Stimulated activated CD4-positive, alpha-beta T cell treated with anti-CD3 and anti-CD28 coated beads, TNF-alpha, amount 100 ng/mL, for 24 hours (primary cell): ENCODE measurements at regions not wholly inside any gene's neighbourhood (a gene's known extent, or its start where the extent isn't known, plus 50 kb on each side); places are given as distances from the start of the nearest gene placed in this dataset.
A peak's percentile ranks its signal among the peaks of the same experiment; 100 is the strongest.

Source experiments
- DNase-seq, 3 experiments: peaks; one replicate each; pipeline ENCODE4 v3.0.0-alpha.2; 2020; ENCODE audit warnings: low read depth in 3 of 3

DNA sequence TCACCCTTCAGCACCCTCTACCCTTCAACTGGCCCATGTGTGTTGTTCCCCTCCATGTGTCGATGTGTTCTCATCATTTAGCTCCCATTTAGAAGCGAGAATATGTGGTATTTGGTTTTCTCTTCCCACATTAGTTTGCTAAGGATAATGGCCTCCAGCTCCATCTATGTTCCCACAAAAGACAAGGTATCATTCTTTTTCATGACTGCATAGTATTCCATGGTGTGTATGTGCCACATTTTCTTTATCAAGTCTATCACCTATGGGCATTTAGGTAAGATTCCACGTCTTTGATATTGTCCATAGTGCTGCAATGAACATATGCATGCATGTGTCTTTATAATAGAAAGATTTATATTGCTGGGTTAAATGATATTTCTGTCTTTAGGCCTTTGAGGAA lies 325.1 kb upstream of the ADAMTS16 start:
- no peak for DNase-seq

DNA sequence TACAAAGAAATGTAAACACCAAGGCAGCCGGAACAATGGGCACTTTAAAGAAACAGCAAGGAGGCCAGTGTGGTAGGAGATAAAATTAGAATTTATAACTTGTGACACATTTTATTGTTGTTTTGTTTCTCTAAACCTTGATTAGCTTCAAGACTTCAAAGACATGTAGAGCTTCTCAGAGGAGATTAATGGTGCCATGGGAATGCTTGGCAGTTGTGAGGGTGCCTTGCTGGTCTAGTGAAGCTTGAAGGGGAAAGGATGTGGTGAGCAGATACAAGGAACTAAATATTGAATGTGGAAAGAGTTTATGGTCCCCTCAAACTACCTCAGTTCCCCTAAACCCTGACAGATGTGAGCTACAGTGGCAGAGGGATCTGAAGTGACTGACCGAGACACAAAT lies 322.4 kb upstream of the ADAMTS16 start:
- DNase-seq = no peak

DNA sequence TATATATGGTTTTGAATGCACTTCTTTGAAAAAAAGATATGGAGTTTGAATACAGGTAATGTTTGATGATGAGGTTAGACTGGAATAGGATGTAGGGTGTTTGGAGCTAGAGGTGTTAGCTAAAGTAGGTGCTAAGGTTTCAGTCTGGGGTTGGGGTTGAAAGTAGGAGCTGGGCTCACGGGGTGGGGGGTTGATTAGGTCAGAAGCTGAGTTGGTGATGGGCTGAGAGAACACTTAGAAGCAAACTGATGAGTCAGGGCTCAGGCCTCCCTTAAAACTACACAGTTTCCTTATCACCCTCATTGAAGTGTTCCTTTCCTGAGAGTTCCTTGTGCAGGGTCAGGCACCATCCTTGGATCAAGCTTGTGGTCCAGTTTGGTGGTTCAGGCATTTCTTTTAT lies 308.8 kb upstream of the ADAMTS16 start:
- DNase-seq = no peak

DNA sequence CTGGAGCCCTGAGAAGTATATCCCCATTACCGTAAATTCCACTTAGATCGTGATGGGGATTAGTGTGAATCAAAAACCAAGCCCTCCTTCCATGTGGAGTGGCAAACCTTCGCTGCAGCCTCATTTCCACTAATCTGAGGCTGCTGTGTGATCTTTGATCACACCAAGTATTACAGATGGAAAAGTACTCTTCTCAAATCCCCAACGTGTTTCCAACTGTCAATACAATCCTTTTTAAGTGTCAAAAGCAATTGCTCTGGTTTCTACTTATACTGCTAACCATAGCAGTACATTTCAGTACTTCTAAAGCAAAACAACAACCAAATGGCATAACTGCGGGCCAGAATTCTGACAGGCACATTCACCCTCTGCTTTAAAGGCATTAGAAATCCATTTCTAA lies 307.7 kb upstream of the ADAMTS16 start:
- no peak for DNase-seq

DNA sequence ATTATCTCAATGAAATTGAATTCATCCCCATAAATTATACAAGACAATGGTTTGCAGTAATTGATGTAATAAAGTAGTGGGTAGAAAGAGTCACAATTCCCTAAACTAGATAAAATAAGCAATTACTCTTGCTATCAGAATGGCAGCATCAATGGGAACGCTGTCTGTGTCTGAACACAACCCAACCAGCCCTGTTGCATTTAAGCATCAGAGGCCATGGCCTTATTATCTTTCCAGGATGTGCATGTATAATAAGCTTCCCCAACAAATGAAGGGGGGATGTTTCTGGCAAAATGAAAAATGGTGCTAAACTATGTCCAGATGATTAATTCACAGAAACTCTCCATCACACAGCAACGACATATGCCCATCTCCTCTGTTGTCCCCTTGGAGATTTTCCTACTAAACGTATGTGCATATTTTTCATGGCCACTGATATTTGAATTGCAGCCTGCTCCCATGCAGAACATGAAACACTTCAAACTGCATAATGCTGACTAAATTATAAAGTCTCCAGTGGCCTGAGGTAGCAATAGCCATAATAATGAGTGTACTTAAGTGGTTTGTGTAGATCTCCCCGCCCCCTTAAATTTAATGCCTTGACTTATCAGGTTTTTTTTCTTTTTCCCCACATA lies 306.9 kb upstream of the ADAMTS16 start:
- DNase-seq = no peak

DNA sequence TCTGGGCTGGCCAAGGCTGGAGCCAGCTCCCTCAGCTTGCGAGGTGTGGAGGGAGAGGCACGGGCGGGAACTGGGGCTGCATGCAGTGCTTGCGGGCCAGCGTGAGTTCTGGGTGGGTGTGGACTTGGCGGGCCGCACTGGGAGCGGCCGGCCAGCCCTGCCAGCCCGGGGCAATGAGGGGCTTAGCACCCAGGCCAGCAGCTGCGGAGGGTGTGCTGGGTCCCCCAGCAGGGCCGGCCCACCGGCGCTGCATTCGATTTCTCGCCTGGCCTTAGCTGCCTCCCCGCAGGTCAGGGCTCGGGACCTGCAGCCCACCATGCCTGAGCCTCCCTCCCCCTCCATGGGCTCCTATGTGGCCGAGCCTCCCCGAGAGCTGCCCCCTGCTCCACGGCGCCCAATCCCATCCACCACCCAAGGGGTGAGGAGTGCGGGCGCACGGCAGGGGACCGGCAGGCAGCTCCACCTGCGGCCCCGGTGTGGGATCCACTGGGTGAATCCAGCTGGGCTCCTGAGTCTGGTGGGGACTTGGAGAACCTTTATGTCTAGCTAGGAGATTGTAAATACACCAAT lies 302.6 kb upstream of the ADAMTS16 start:
- no peak for DNase-seq

DNA sequence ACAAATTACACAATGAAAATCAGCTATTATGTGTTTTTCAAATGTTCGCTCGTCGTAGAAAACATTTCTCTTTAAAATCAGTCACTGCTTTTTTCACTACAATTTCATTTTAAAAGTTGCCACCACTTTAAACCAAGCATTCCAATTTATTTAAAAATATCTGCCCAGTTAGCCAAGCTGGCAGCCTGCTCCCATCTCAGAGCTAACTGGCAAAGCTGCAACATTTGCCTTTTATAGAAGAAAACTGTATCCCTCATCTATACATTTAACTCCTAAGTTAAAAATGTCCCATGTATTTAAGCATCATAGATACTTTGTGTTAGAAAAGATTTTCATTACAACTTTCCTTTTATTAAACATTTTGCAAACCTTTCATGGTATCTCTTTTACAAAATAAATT lies 294.9 kb upstream of the ADAMTS16 start:
- DNase-seq = no peak

DNA sequence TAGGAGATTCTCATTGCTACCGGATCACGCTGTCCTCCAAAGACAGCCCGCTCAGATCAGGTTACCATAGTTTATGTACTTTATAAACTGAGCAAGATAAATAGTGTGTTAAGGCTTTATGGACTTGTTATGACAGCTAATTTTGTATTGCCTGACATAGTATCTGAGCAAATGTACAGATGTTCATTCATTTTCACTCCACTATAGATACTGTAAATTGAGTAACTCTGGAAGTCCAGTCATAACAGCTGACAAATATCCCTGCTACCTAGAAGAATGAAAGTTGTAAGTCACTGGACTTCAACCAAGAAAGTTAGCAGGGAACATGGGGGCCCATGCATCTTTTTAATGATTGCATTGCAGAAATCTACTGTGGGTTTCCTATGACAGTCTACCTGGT lies 292.4 kb upstream of the ADAMTS16 start:
- DNase-seq = no peak

DNA sequence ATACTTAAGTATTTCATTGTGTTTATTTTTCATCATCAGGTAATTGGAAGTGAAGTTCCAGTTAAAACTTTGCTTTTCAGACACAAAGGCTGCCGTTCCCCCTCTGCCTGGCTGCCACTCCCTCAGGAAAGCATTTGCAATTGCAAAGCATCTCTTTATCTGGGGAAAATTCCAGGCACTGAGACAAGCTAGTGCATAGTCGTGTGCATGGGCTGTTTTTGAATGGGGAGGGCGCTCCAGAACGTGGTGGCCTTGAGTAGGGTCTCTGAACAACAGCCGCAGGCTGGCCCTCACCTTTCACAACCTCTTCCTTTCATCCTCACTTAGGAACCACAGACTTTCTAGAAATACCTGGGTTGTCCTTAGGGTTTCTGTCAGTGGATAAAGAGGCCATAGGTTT lies 285.1 kb upstream of the ADAMTS16 start:
- no peak for DNase-seq

DNA sequence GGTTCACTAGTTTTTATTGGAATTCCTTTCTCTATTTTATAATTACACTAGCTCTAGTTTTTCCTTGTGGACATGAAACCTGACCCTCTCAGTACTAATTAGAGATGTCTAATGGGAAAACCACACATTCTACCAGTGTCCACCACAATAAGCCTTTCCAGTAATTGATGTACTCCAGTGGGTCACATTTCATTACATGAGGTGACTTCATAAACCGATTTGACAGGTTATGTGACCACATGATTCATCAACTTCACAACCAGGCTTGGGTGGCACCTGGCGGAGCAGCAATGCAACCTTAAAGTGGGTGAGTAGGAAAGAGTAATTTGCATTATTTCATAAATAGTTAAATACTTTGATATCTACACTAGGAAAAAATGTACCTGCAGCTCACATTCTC lies 284.2 kb upstream of the ADAMTS16 start:
- no peak for DNase-seq

DNA sequence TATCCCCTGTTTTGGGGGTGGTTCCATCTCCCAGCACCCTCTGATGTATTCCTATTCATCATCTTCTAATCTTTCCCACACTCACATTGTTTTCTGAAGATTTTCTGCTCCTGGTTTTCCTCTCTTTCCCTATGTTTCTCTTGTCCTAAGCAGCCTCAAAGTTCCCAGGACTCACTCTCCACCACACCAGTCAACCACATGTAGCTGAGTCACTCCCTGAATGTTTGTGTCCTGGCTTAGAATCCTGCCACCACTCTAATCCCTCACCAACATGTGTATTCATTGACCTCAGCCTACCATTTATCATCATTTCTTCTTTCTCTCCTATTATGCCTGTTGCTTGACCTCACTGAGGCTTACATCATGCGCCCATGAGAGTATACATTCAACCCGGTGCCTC lies 282.4 kb upstream of the ADAMTS16 start:
- DNase-seq = no peak

DNA sequence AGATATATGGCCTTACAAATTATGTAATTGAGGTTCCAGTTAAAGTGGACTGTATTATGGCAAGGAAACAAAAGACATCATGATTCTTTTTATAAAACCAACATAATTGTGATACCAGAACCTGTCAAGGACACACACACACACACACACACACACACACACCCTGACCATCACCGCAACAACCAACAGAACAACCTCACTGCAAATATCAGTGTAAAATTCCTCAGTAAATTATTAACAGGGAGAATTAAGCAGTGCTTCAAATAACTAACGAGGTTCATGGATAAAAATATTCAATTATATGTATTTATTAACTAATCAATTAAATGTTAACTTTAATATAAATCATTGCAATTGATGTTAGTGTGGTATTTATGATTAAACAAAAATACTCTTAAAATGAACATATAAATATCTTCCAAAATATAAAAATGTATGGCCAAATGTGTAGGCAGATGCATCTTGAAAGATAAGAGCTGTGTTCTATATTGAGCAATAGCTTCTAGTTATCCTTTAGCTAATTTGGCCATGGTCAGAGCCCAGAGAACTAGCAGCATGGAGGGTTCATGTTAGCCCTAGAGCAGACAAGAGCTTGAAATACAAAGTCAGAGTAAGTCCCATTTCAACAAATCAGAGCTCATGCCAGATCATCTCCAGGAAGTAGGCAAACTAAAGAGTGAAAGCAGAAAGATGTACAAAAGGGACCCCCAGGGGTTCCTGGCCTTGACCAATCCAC lies 280.5 kb upstream of the ADAMTS16 start:
- DNase-seq = no peak

DNA sequence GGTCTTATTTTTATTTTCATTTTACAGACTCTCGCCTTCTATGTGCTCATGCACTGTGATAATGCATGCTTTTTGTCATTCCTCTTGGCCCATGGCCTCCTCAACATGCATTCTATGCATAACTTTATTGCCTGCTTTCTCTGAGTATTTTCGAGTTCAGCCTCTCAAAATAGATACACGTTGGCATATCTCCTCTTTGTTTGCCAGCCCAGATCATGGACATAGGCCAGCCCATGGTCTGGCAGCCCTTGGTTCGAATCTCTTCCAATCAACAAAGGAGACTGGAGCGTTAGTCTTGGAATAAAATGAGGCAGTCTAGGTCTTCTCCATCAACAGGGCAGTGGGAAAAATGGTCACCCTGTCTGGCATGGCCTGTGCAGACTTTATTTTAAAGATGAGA lies 279.5 kb upstream of the ADAMTS16 start:
- DNase-seq = no peak

DNA sequence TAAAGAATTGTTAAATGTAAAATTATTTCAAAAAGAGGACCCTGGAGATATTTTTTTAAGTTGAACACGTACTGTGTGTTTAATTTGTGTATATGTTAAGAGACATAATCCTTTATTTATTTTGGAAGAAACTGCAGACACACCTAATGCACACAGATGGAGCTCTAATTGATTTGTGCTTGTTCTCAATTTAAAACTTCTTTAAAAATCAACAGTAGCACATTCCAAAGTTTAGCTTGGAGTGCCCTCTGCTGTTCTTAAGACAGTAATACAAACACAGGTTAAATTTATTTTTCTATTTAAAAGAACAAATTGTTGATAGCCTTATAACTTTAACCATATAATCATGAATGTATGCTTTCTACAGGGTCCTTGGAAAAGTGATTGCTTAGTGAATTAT lies 277.6 kb upstream of the ADAMTS16 start:
- DNase-seq = no peak

DNA sequence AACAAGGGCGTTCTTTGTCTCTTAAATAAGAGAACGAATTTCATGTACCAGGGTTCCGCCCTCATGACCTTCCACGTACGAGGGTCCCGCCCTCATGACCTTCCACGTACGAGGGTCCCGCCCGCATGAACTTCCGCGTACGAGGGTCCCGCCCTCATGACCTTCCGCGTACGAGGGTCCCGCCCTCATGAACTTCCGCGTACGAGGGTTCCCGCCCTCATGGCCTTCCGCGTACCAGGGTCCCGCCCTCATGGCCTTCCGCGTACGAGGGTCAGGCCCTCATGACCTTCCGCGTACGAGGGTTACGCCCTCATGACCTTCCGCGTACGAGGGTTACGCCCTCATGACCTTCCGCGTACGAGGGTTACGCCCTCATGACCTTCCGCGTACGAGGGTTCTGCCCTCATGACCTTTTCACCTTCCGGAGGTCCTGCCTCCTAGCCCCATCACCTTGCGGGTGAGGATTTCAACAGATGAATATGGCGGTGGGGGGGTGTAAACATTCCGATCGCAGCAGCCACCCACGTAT lies 273.9 kb upstream of the ADAMTS16 start:
- DNase-seq = no peak

DNA sequence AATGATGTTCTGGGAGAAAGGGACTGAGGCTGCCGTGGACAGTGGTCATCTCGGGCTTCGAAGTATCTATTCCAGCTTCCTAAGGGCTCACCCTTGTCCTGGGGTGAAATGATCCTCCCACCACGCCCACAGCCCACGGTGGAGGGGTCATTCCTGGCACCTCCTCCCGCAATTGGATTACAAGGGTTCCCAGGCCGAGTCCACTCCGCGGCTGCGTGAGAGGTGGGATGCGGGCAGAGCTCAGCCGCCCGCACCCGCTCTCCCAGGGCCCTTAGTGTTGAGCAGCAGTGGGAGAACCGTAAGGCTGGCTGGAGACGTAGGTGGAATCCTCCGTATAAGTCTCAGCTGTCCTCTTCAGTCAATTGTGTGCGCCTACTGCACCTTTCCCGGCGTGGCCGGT lies 273.3 kb upstream of the ADAMTS16 start:
- no peak for DNase-seq

DNA sequence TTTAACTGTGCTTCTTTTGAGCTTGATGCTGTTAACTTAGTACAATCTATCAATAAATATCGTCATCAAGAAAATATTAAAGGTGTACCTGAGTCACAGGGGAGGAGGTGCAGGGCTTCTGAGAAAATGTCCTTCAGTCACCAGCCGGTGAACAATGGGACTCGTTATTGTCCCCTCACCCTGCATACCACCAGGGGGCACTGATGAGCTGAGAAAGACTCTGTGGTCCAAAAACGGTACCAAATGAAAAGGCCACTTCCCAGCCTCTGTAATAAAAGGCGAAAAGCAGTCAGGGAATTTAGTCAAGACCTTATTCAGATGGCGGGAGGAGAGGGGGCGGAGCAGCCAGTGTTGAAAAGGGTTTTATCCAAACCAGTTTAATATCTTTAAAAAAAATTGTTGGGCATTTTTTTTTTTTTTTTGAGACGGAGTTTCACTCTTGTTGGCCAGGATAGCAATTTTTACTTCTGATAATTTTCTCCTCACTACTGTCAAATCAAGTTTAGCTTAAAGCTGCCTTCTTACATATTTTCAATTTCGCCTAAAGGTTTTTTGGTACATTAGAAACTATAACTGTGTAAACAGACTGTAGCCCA lies 271.9 kb upstream of the ADAMTS16 start:
- peak in 2 of 3 experiments; percentile 9 to 45 for DNase-seq

DNA sequence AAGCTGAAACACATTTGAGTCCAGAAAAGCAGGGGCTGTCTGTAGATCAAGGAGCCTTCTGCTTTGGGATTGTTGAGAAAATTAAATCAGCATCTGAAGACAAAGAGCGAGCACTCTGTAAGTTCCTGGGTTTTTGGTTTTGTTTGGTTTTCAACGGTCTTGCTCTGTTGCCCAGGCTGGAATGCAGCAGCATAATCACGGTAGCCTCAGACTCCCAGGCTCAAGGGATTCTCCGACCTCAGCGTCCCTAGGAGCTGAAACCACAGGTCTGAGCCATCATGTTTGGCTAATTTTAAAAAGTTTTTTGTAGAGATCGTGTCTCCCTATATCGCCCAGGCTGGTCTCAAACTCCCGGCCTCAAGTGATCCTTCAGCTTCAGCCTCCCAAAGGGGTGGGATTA lies 266.5 kb upstream of the ADAMTS16 start:
- DNase-seq = no peak

DNA sequence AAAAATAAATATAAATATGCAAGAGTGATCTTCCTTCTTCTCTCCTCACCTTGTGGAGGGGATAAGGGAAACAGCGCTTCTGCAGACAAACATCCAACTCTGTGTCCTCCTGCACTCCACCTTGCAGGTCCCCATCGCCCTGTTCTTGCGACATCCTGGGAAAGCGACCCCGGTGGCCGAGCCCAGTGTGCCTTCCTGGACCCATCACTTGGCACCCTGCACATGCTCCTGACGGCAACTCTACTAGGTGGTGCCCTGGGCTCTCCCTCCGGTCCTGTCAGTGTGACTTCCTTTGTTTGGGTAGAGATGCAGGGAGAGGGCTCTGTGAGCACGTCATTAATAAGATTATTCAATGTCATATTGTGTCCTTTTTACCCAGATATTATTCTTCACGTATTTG lies 266.0 kb upstream of the ADAMTS16 start:
- no peak for DNase-seq

DNA sequence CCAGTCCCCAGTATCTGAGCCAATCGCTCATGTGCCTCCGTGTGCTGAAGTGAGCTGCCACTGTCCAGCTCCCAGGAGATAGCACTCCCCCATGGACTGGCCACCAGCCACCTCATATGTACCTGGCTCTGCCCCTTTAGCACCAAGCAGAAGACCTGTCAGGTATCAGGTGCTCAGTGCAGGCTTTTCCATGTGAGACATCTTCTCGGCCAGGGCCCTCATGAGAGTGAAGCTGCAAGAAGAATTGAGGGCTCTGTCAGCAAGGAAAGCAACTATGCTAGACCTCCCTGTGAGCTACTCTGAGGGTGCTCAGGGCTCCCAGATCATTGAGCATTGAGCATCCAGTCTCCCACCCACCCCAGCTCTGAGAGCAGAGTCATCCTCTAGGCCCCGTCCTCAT lies 264.2 kb upstream of the ADAMTS16 start:
- DNase-seq = no peak

DNA sequence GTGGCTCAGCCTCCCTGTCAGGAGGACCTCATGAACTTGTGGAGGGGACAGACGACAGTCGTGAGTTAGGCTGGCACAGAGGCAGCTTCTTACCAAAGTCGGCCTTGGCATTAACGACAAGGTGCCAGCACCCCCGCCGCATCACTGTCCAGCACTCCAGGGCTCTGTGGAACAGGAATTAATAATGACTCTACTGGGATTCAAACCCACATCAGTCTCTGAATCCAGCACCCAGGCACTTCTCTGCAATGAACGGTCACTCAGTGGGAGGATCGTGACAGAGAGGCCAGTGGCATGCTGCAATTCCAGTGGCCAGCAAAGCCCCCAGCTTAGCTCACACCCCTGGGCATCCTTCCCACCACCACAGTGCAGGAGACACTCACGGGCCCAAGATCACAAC lies 263.3 kb upstream of the ADAMTS16 start:
- no peak for DNase-seq

DNA sequence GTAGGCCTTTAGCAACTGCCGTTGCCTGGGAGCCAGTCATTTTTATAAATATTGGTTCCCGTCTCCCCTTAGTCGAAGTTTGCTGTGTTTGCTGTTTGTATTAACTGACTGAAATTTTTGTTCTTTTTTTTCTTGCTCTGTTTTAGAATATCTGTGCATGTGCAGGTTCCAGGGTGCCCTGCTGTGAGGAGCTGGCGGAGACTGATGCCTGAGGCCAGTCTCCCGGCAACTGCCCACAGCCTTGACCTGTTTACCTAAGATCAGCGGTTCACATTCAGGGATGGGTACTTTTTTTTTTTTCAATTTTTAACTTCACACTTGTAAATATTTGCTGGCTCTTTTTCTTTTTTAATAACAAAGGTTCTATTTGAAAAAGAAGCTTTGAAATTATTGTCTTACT lies 262.6 kb upstream of the ADAMTS16 start:
- no peak for DNase-seq

DNA sequence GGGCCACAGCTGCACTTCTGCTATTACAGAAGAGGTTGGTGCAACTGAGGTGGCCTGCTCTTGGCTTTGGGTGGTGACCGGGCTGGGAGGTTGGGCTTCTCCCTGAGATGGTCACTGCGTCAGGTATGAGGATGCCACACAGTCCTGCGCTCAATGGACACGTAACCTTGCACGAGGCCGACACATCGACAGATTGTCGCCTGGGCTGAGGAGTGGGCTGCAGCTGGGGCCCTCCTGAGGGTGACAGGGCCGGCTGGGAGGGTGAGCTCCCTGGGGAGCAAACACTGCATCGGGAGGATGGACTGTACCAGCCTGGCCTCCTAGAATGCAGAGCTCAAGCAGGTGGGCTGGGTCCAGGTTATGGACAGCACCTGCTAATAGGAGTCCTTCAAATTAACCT lies 261.1 kb upstream of the ADAMTS16 start:
- no peak for DNase-seq
